NCI-H1092 treated with DMSO at 0.1 percent for 48 hours (cell line): ENCODE measurements at regions not wholly inside any gene's neighbourhood (a gene's known extent, or its start where the extent isn't known, plus 50 kb on each side); places are given as distances from the start of the nearest gene placed in this dataset.

Experiments
- DNase-seq: peaks from one replicate; lab custom pipeline; 2025; lab: John Stamatoyannopoulos, UW

DNA sequence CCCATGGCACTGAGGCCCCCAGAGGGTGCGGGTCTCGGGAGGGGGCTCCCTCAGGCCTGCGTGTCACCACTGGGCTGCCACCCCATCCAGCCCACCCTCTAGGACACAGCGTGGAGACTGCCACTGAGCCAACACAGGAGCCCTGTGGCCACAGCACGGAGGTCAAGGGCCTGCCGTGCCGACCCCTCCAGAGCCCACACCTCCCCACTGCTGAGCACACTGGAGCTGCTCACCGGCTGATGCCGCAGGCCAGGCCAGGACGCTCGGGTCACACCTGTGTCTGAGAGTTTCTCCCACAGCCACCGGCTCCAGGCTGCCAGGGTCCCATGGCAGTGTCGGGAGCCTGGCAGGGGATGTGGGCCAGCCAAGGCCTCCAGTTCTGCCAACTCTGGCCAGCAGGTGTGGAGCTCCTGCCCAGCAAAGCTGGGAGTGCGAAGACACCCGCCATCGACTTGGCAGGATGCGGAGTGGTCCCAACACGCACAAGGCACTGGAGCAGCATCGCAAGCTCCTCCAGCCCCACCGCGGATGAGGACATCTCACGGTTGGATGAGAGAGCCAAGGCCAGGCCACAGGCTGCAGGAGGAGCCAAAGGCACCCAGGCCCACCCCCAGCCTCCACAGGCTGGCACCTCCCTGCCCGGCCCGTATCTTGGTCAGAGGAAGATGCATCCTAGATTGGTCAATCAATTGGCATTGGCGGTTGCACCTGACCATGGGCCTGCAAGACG is 187.1 kb downstream of the BRD1 start:
- no peak for DNase-seq

DNA sequence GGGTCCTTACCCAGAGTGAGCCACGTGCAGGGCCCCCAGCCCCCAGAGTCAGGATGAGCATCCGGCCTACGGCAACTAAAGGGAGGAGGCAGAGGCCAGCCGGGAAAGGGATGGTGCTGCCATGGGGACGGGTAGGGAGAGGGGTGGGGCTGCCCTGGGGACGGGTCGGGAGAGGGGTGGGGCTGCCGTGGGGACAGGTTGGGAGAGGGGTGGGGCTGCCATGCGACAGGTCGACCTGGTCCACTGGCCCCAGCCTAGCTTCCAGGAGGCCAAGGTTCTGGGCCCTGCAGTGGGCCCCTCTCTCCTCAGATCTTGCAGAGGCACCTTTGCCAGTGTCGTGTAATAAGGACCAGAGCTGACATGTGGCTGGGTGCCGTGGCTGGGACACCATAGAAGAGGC is 187.7 kb downstream of the BRD1 start:
- DNase-seq: no peak

DNA sequence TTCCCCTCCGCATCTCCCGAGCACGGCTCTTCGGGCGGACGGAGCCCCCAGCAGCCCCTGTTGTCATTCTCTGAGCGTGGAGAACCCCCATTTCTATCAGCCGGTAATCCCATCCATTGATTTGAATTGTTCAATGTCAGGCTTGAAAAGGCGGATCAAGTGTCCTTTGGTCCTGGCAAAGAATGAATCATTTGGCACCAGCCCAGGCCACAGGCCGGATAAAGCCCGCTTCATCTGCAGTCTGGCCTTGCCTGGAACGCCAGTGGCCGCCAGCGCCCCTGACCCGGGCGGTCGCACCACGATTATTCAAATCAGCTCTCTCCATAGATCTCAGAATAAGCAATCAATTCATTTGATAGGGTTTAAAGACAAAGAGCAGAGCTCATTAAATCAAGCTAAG is 188.9 kb downstream of the BRD1 start:
- peak; percentile 8 for DNase-seq

DNA sequence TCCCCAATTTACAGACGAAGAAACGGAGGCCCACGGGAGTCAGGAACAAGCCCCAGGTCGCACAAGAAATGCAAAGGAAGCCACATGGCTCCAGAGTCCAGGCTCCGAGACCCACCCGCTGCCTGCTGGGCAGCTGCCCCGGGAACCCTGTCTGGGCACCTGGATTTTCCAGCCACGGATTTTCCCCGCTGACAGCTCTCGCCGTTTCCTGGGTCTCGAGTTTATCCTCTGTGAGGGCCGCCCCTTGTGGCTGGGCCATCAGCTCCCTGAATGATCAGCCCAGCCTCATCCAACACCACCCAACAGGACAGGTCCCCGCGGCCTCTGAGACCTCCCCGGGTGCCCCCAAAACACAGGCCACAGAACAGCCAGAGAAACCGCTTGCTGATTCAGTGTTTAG is 189.7 kb downstream of the BRD1 start:
- DNase-seq: no peak

DNA sequence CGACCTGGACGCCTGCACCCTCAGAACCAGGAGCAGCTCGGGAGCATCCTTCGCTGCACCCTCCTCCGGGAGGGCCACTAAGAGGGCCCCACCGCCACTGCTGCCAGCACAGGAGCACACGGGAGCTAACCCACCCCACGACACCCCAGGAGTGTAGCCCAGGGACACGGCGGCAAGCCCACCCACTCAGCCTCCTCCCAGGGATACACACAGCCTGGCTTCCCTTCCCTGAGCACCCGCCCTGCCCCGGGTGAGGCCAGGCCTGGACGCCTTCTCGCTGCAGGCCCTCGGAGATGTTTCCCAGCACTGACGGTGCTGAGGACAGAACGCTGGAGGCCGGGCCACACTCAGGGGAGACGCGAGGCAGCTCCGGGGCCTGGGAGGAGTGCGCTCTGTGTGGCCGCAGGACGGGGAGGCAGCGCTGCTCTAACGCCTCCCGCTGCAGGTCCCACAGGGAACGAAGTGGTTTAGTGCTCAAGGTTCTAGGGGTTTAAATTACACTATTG is 190.4 kb downstream of the BRD1 start:
- DNase-seq: no peak

DNA sequence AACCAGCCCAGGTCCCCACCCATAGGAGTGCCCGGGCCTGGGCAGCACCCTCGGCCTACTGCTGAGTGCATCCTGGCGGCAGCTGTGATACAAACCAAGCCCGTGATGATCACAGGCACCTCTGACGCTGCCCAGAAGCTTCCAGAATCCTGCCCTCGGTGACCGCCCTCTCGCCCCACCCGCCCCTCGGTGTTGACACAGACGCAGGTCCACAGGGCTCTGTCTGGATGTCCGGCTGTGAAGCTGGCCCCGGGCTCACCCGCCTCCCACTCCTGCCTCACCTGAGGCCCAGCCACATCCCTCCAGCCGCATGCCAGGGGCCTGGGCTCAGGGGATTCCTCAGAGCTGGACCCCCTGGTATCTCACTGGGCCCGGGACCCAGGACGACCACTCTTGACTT is 191.0 kb downstream of the BRD1 start:
- no peak for DNase-seq

DNA sequence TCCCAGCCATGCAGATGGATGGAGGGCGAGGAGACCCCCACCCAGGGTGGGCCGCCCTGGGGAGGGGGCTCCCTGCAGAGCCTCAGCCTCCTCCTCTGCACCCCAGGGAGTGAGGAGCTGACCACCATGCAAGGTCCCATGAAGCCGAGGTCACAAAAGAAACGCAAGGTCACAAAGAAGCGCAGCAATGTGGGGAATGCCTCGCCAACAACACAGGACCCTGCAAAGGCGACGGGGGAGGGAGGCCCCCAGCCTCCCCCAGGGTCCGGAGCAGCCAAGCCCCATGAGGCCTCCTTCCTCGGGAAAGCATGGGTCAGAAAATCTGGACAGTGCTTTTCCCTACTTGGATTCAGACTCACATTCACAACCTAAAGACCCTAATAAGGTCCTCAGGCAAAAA is 191.5 kb downstream of the BRD1 start:
- no peak for DNase-seq

DNA sequence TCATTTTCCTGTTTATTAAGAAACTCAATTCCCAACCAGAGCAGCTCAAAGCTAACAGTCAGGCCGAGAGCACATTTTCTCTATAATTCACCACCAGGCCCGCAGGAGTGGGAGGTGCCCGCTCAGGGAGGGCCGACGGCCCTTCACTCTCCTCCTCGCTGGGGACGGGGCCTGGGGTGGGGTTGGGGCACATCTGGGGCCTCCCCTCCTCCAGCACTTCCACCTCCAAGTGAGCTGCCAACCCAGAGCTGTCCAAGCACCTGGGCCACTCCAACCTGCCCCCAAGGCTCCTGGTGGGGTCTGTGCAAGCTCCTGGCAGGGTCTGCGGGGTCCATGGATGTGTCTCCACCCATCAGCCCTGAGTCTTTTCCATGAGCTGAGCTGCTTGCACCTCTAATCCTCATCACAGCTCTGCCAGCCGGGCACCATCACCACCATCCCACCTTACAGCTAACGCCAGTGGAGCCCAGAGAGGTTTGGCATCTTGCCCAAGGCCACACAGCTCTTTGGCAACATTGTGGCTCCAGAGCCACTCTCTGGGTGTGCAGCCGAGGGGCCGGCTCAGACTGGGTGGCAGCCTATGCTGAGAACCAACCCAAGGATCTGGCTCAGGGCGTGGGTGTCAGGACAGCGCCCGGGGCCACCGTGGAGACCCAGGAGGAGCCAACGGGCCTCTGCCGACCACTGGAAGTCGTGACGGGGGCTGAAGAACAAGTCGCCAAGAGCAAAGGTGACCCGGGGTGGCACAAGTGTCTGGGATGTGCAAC is 193.5 kb downstream of the BRD1 start:
- no peak for DNase-seq

DNA sequence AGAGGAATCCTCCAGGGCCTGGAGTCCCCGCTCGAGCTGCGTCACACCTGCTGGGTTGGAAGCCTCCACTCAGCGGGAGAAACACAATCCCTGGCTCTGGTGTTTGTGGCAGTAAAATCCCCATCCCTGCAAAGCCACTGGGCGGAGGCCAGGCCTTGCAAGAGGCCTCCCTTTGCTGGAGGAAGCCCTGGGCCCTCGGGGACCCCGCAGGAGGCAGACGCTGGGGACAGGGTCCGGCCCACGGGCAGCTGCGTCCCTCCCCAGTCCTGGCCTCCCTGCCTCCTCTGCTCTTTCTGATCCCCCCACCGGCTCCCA is 194.7 kb downstream of the BRD1 start:
- no peak for DNase-seq

DNA sequence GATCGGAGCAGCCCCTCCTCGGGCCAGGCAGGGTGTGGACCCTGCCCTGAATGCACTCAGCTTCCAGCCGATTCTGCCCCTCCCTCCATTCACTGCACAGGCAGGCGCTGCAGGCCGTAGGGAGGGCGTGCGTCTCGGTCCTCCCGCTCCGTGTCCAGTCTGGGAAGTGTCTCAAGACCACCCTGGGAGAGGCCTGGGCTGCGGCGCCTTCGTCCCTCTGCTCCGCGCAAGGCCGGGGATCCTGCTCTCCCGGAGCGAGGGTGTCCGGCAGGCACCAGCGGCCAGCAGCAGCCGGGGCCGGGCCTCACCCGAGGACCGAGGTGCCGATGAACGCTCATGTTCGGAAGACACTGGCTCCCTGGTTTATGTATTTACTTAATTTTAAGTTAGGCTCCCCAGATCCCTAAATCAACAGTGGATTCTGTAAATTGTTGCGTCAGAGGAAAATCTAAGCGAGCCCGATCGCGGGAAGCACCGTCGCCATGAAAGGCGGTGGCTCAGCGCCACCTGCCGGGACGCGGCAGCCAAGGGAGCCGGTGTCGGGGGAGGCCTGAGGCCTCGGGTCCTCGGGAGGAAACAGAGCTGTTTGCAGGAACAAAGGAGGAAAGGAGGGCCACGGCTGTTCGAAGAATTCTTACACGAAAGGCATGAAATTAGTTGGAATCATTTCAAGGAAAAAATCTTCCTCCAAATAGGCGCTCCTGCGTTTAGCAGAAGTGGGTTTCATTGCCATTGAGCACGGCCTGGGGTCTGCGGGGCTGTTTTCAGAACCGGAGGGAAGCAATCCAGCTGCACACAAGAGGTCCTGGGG is 195.3 kb downstream of the BRD1 start:
- DNase-seq: peak; percentile 46

DNA sequence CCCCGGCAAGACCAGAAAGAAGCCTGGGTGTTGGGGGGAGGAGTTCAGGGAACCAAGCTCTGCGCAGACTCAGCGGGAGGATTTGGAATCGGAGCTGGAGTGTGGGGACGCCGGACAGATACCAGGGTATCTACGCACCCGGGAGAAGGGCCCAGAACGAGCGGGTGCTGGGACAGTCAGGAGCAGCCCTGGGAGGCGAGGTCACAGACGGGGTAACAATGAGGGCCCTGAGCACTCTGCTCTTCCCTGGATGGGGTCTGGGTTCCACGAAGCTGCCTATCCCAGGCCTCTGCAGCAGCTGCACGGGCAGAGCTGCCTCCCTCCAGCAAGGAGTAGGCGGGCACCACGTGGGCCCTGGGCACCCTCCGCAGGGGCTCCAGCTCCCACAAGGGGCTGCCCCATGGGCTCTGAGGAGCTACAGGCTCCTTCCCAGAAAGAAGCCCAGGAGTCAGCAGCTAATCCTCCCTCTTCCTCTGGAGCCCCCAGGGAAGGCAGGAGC is 197.2 kb downstream of the BRD1 start:
- no peak for DNase-seq

DNA sequence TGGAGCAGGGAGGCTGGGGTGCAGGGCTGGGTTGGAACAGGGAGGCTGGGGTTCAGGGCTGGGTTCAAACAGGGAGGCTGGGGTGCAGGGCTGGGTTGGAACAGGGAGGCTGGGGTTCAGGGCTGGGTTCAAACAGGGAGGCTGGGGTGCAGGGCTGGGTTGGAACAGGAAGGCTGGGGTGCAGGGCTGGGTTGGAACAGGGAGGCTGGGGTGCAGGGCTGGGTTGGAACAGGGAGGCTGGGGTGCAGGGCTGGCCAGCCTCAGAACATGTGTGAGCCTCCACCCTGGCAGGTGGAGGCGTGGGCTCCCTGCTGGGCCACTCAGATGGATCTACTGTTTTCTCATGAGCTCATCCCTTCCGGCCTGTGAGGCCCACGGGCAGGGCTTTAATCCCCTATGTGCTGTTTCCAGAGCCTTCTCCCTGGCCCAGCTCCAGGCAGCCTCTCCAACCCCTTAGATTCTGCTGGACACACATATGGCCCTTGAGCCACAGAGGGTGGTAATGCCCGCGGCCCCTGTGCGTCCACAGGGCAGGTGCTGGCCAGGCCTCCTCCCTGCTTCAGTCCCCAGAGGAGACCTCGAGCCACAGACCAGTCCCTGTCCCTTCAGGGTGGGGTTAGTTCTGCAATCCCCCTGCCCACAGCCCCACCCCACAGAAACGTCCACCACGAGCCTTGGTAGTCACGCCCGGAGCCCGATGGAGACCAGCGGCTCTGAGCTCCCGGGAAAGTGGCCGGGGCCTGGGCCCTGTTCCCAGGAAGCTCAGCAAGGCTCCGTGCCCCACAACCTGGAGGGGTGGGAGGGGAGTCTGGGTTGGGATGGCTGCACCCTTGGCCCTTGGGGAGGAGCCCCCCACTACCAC is 197.9 kb downstream of the BRD1 start:
- no peak for DNase-seq

DNA sequence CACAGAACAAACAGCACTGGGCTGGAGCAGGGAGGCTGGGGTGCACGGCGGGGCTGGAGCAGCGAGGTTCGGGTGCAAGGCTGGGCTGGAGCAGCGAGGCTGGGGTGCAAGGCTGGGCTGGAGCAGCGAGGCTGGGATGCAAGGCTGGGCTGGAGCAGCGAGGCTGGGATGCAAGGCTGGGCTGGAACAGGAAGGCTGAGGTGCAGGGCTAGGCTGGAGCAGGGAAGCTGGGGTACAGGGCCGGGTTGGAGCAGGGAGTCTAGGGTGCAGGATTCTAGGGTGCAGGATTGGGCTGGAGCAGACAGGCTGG is 198.5 kb downstream of the BRD1 start:
- DNase-seq: no peak

DNA sequence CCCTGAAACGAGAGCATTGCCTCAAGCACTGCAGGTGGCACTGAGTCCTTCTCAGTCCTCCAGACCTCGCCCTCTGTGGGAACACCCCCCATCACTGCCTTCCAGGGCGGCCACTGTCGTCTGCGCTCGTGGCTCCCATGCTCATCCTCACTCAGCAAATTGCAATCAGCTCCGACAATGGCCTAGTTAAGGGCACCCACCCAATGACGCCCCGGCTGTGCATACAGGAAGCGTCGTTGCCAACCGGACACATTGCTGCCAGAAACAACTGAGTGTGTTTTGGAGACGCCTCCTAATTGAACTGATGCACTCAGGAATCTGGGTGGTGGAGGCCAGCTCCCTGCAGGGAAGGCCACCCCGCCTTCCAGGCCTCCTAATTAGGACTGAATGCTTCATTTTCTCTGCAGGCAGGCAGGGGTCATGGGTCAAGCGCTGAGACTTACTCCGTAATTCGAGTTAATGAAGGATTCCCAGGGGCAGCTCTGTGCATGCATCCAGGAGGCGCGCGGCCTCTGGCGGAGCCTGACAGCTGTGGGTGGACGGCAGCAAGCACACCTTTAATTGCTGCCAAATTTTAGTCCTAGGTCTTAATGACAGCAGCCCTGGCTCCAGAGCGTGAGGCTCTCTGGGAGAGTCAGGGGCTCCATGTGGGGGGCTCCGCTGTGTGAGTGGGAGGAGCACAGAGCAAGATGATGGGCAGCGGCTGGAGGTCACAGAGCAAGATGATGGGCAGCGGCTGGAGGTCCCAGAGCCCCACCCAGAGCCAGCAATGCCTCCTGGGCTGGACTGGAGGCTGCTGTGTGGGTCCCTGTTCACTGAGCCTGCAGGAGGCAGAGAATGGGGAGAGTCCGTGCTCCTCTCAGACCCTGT is 199.0 kb downstream of the BRD1 start:
- DNase-seq: no peak

DNA sequence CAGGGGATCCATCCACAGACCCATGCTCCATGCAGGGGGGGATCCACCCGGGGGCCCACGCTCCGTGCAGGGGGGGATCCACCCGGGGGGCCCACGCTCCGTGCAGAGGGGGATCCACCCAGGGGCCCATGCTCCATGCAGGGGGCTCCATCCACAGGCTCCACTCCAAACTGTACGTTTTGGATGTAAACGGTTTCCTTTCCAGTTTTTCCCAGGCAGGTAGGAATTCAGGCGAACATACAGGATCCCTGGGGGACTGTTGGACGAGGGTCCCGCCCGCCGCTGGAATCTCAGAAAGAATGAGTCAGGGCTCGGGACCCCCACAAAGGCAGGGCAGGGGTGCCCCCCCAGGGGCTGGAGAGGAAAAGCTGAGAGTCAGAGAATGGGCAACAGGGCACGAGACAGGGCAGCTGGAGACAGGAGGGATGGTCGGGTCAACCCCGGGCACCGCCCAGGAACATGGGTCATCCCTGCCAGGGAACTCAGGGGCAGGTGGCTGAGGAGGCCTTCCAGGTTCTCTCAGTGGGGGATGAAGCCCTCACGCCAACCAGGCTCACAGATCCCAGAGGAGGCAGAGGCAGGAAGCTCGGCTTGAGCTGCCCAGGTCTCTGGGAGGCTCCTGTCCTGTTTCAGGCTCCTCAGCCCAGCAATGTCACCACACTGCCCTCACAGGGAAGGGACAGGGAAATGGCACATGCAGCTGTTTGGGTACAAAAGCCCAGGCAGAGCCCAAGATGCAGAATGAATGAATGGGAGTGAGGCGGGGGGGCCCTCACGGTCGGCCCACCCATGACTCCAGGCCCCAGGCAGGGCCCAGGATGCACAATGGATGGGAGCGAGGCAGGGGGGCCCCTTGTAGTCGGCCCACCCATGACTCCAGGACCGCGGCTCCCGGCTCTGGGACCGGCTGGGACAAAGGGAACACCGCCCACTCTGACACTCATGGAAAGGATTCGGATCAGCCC is 200.2 kb downstream of the BRD1 start:
- no peak for DNase-seq

DNA sequence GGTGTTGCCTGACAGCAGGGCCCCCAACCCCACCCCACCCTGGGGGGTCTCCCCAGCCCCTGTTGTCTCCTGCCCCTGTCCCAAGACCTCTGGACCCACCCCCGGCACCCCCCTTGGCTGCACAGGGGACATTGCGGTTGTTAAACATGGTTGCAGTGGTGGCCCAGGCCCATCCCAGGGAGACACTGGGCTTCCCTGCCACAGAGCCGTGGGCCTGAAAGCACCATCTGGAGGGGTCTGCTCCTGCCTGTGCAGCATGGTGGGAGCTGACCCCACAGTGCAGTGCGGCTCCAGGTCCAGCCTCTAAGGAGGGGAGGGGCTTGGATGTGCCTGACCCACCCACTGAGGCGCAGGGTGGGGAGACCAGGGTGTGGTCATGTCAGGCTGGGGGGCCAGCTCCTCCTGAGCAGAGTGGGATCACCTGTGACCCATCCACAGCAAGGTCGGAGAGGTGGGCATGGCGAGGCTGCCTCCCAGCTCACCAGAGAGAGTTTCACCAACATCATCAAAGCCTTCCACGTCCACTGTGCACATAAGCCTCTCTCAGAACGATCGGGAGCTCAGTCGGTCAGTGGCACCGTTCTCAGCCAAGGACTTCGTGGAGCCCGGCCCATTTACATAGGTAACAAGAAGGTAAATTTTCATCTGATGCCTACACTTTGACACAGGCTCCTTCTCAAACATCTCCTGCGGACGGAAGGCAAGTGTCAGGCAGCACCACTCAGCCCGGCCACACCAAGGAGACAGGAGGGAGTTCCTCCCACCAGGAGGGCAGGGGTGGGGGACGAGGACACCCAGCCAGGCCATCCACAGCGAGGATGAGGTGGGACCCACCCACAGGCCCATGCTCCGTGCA is 201.1 kb downstream of the BRD1 start:
- no peak for DNase-seq

DNA sequence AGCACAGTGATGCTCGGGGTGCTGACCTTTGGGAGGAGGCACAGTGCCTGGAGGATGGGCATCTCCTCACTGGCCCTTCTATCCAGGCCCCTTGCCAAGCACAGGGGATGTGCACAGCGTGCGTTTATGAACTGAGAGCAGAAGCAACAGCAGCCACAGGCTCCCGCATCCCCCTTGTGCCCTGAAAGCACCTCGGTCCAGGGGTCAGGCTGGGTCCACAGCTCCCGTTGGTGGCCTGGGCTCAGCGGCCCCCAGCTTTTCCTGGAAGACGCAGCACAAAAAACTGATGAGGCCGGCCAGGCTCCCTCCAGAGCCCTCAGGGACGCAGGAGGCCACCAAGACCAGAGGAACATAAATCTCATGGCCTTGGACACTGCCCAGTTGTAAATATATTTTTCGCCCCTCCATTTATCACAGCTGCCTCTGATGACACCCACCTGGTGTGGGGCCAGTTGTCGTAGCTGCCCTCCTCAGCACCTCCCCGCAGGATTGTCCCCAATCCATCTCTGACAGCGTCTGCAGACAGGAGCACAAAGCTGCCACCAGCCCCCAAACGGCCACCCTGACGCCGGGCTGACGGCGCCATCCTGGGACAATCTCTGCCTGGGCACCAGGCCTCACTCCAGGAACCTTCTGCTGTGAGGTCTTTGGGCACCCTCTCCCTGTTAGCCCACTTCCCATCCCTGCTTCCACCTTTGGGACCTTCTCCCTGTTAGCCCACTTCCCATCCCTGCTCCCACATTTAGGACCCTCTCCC is 203.1 kb downstream of the BRD1 start:
- DNase-seq: no peak

DNA sequence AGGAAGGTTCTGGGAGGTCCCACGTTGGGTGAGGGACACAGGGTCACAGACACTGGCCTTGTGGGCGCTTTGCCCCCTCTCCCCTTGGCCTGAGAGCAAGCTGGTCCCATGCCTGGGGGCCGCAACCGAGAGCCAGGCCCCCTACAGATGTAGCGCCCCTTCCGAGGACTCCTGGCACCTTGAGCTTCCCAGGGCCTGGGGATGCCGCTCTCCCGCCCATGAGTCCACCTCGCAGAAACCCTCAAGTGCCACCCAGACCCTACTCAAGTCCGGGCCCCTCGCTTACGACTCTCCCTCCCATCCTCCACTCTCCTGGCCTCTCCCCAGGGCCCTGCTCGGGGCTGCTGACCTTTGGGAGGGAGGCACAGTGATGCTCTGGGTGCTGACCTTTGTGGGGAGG is 204.0 kb downstream of the BRD1 start:
- DNase-seq: no peak
